B cell (primary cell): ENCODE measurements at regions not wholly inside any gene's neighbourhood (a gene's known extent, or its start where the extent isn't known, plus 50 kb on each side); places are given as distances from the start of the nearest gene placed in this dataset.

Experiments used
- ATAC-seq: fragments of 200-7000 bp; cut with Tn5 transposase; one replicate; pipeline ENCODE4 v1.10.0; 2021; ENCODE audit warnings: low read depth, mild to moderate bottlenecking, moderate number of reproducible peaks, moderate library complexity
- CTCF ChIA-PET: fragments of 350-600 bp; sonication (Branson Sonifier 250); formaldehyde crosslinking; loops from one replicate; lab custom pipeline; 2021; ENCODE audit warnings: antibody characterized with exemption, inconsistent platforms; lab: Charles Lee
- POLR2A ChIA-PET: fragments of 350-600 bp; sonication (Branson Sonifier 250); formaldehyde crosslinking; loops from one replicate; lab custom pipeline; 2021; ENCODE audit warnings: antibody characterized with exemption; lab: Charles Lee
- DNase-seq: peaks from one replicate; pipeline ENCODE4 v3.0.0; 2013
- H2AFZ ChIP-seq: 2 replicates; pipeline ENCODE4 v1.6.1; 2012; ENCODE audit warnings: mild to moderate bottlenecking, low read depth, low read length; ENCODE audit not compliant: insufficient read depth, poor library complexity, severe bottlenecking
- H3K27ac ChIP-seq, 2 donors: 1 replicate in 1 of 2; 2 replicates in 1 of 2; pipeline ENCODE4 v1.5.1; 2012 to 2013; ENCODE audit warnings: low read length in 2 of 2, mild to moderate bottlenecking in 2 of 2, moderate library complexity in 1 of 2
- H3K27me3 ChIP-seq, 4 experiments: fragments of 200-600 bp in 1 of 4; sonication (generic) in 1 of 4; replicated peaks in 1 of 4; 1 replicate in 2 of 4; 2 replicates in 2 of 4; pipeline versions ENCODE4 v1.6.1 to v1.7.0; 2013 to 2016; ENCODE audit warnings: low read length in 3 of 4, mild to moderate bottlenecking in 2 of 4, mixed read lengths in 1 of 4, moderate library complexity in 1 of 4; ENCODE audit not compliant: insufficient read depth in 4 of 4, control insufficient read depth in 3 of 4; ENCODE audit errors: control extremely low read depth in 1 of 4
- H3K36me3 ChIP-seq, 2 experiments: replicated peaks in 1 of 2; 1 replicate in 1 of 2; 2 replicates in 1 of 2; pipeline versions ENCODE4 v1.6.1 to v1.7.1; 2013; ENCODE audit warnings: low read length in 1 of 2; ENCODE audit not compliant: insufficient read depth in 2 of 2, control insufficient read depth in 1 of 2; ENCODE audit errors: control extremely low read depth in 1 of 2, extremely low read depth in 1 of 2
- H3K4me1 ChIP-seq, 2 donors: fragments of 200-600 bp in 1 of 2; sonication (generic) in 1 of 2; 1 replicate in 1 of 2; 2 replicates in 1 of 2; pipeline versions ENCODE4 v1.5.1 to v1.6.1; 2013 to 2017; ENCODE audit warnings: low read length in 2 of 2; ENCODE audit not compliant: control insufficient read depth in 2 of 2, insufficient read depth in 2 of 2
- H3K4me2 ChIP-seq: replicated peaks from 2 replicates; pipeline ENCODE3; 2012; ENCODE audit warnings: mild to moderate bottlenecking, low read depth, low read length; ENCODE audit not compliant: poor library complexity, severe bottlenecking
- H3K4me3 ChIP-seq, 5 experiments: fragments of 200-600 bp in 1 of 5; sonication (generic) in 1 of 5; 1 replicate in 3 of 5; 2 replicates in 2 of 5; pipeline versions ENCODE4 v1.5.1 to v1.7.0; 2011 to 2016; ENCODE audit warnings: low read length in 4 of 5, mild to moderate bottlenecking in 4 of 5, low read depth in 2 of 5, control low read depth in 1 of 5, moderate library complexity in 1 of 5; ENCODE audit not compliant: insufficient read depth in 1 of 5; ENCODE audit errors: control extremely low read depth in 1 of 5, extremely low read depth in 1 of 5
- H3K79me2 ChIP-seq: fragments of 200-600 bp; sonication (generic); one replicate; pipeline ENCODE4 v1.6.0; 2016; ENCODE audit warnings: low read length; ENCODE audit not compliant: control insufficient read depth, insufficient read depth
- H3K9ac ChIP-seq: fragments of 200-600 bp; sonication (generic); 2 replicates; pipeline ENCODE4 v1.6.1; 2017; ENCODE audit warnings: mild to moderate bottlenecking, low read length, moderate library complexity
- H3K9me3 ChIP-seq, 3 donors: one replicate each; pipeline versions ENCODE4 v1.6.1 to v1.7.1; 2013; ENCODE audit warnings: low read length in 2 of 3; ENCODE audit not compliant: control insufficient read depth in 2 of 3, insufficient read depth in 1 of 3; ENCODE audit errors: control extremely low read depth in 1 of 3
- H4K20me1 ChIP-seq: 2 replicates; pipeline ENCODE4 v1.6.0; 2012; ENCODE audit warnings: mild to moderate bottlenecking, low read length; ENCODE audit not compliant: insufficient read depth, control insufficient read depth, poor library complexity, severe bottlenecking
- H3K27ac Mint-ChIP-seq: one replicate; pipeline ENCODE4 v1.8.0; 2021; ENCODE audit warnings: mixed read lengths
- H3K27me3 Mint-ChIP-seq: one replicate; pipeline ENCODE4 v1.8.0; 2021; ENCODE audit warnings: mixed read lengths
- H3K4me1 Mint-ChIP-seq: one replicate; pipeline ENCODE4 v1.8.0; 2021; ENCODE audit warnings: mixed read lengths
- H3K4me3 Mint-ChIP-seq: one replicate; pipeline ENCODE4 v1.8.0; 2021; ENCODE audit warnings: mixed read lengths
- H3K9me3 Mint-ChIP-seq: one replicate; pipeline ENCODE4 v1.8.0; 2022; ENCODE audit warnings: mixed read lengths; ENCODE audit not compliant: insufficient read depth
- CTCF ChIP-seq: fragments of 200-600 bp; IDR thresholded peaks from one replicate; pipeline ENCODE4 v1.8.0; 2022; ENCODE audit warnings: antibody characterized with exemption, mild to moderate bottlenecking
- EZH2 ChIP-seq: IDR thresholded peaks from 2 replicates; pipeline ENCODE4 v1.6.1; 2012; ENCODE audit warnings: borderline replicate concordance, low read depth, mild to moderate bottlenecking, moderate library complexity, low read length; ENCODE audit not compliant: insufficient read depth, poor library complexity, severe bottlenecking
- WGBS: methylation state at CpG from one replicate; pipeline ENCODE4 v1.1.5; 2013; ENCODE audit warnings: missing lambda C conversion rate; ENCODE audit not compliant: insufficient coverage; 5-methylcytosine and 5-hydroxymethylcytosine counted together
- intact Hi-C: fragments of 100-400 bp; cut with micrococcal nuclease; formaldehyde crosslinking; loops from one replicate; pipeline ENCODE4 v1.10.0; 2022

- ChIA-PET POLR2A (no interaction called here), CTCF (interaction anchor here (1.0 to 8.6 kb wide), 4 partner anchors 14 to 485 kb away, joined by 3 to 151 read pairs (median 21); no protein-coding TSS in a partner anchor)
- peaks cover 0 to 4% of the 10 kb centered on the region in 2 donors for H3K4me1 ChIP-seq
- TF ChIP-seq EZH2 (no peak), CTCF (no peak)
- H3K27me3 ChIP-seq: no peaks in the 10 kb centered on the region
- no peak overlapping the region for H2AFZ ChIP-seq
- no peaks in the 10 kb centered on the region for H3K9me3 Mint-ChIP-seq
- WGBS: 92% methylated on average over 2 of the region's 6 CpGs
- H3K27me3 Mint-ChIP-seq: peaks cover 15% of the 10 kb centered on the region
- H3K9me3 ChIP-seq: no peaks in the 10 kb centered on the region
- H3K4me1 Mint-ChIP-seq: no peaks in the 10 kb centered on the region
- H3K4me3 Mint-ChIP-seq: no peak overlapping the region
- DNase-seq (no peak), ATAC-seq (no peak)
- no peaks in the 10 kb centered on the region for H3K36me3 ChIP-seq
- H3K4me2 ChIP-seq: no peak overlapping the region
- H3K27ac ChIP-seq: no peak overlapping the region
- H3K4me3 ChIP-seq: no peak overlapping the region
- H3K9ac ChIP-seq: no peak overlapping the region
- intact Hi-C loops: loop anchor here (5.0 kb wide), 2 partner anchors 677 to 697 kb away; no protein-coding TSS in a partner anchor
- no peak overlapping the region for H3K27ac Mint-ChIP-seq
- H4K20me1 ChIP-seq: no peaks in the 10 kb centered on the region
- no peaks in the 10 kb centered on the region for H3K79me2 ChIP-seq
Measured at GRCh38 chr5:96338624-96339415, 94.2 kb downstream of the PCSK1 start.

- DNase-seq: no peak
- H3K27me3 ChIP-seq: no peaks in the 10 kb centered on the region
- no peak overlapping the region for H3K27ac ChIP-seq
- Mint-ChIP-seq H3K27ac (no peak overlapping the region), H3K4me3 (no peak overlapping the region), H3K4me1 (no peaks in the 10 kb centered on the region), H3K9me3 (no peaks in the 10 kb centered on the region), H3K27me3 (peaks cover 15% of the 10 kb centered on the region)
- no peak overlapping the region for H3K4me3 ChIP-seq
- CTCF ChIA-PET: interaction anchor here (1.0 to 8.6 kb wide), 7 partner anchors 141 to 607 kb away, joined by 3 to 151 read pairs (median 7); partner anchors contain the start of genes ELL2 and RHOBTB3
- no peaks in the 10 kb centered on the region for H4K20me1 ChIP-seq
- no peak overlapping the region for H2AFZ ChIP-seq
- peaks cover 0 to 4% of the 10 kb centered on the region in 2 donors for H3K4me1 ChIP-seq
- intact Hi-C loops: loop anchor here (5.0 kb wide), 2 partner anchors 676 to 696 kb away; no protein-coding TSS in a partner anchor
- no peak overlapping the region for H3K9ac ChIP-seq
- no peak overlapping the region for H3K4me2 ChIP-seq
- no peak for ATAC-seq
- no CpG with 5 or more reads among the region's 2 CpGs for WGBS
- POLR2A ChIA-PET: no interaction called here
- no peaks in the 10 kb centered on the region for H3K36me3 ChIP-seq
- H3K79me2 ChIP-seq: no peaks in the 10 kb centered on the region
- H3K9me3 ChIP-seq: no peaks in the 10 kb centered on the region
- TF ChIP-seq CTCF (no peak), EZH2 (no peak)
Measured at GRCh38 chr5:96338091-96338490, 95.0 kb downstream of the PCSK1 start.
